ENCODE measurements at regions not wholly inside any gene's neighbourhood (a gene's known extent, or its start where the extent isn't known, plus 50 kb on each side); places are given as distances from the start of the nearest gene placed in this dataset.
"Not testable (repeated sequence)": the region's sequence is repeated elsewhere in the genome, so short reads cannot be mapped to it uniquely, and the experiment has no call there.

DNA sequence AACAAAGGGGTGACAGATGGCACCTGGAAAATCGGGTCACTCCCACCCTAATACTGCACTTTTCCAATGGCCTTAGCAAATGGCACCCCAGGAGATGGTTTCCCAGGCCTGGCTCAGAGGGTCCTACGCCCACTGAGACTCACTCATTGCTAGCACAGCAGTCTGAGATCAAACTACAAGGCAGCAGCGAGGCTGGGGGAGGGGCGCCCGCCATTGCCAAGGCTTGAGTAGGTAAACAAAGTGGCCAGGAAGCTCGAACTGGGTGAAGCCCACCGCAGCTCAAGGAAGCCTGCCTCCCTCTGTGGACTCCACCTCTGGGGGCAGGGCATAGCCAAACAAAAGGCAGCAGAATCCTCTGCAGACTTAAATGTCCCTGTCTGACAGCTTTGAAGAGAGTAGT lies 467.2 kb downstream of the EPHA7 start:
- TF ChIP-seq POLR2AphosphoS5 (IDR thresholded peaks at IDR 0.05; ENCODE audit: low read depth) = not testable (repeated sequence)
- TF ChIP-seq, protein P1, sequence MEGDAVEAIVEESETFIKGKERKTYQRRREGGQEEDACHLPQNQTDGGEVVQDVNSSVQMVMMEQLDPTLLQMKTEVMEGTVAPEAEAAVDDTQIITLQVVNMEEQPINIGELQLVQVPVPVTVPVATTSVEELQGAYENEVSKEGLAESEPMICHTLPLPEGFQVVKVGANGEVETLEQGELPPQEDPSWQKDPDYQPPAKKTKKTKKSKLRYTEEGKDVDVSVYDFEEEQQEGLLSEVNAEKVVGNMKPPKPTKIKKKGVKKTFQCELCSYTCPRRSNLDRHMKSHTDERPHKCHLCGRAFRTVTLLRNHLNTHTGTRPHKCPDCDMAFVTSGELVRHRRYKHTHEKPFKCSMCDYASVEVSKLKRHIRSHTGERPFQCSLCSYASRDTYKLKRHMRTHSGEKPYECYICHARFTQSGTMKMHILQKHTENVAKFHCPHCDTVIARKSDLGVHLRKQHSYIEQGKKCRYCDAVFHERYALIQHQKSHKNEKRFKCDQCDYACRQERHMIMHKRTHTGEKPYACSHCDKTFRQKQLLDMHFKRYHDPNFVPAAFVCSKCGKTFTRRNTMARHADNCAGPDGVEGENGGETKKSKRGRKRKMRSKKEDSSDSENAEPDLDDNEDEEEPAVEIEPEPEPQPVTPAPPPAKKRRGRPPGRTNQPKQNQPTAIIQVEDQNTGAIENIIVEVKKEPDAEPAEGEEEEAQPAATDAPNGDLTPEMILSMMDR (IDR thresholded peaks at IDR 0.05; ENCODE audit: insufficient read depth, low read length) = not testable (repeated sequence)
- TF ChIP-seq, protein P2, sequence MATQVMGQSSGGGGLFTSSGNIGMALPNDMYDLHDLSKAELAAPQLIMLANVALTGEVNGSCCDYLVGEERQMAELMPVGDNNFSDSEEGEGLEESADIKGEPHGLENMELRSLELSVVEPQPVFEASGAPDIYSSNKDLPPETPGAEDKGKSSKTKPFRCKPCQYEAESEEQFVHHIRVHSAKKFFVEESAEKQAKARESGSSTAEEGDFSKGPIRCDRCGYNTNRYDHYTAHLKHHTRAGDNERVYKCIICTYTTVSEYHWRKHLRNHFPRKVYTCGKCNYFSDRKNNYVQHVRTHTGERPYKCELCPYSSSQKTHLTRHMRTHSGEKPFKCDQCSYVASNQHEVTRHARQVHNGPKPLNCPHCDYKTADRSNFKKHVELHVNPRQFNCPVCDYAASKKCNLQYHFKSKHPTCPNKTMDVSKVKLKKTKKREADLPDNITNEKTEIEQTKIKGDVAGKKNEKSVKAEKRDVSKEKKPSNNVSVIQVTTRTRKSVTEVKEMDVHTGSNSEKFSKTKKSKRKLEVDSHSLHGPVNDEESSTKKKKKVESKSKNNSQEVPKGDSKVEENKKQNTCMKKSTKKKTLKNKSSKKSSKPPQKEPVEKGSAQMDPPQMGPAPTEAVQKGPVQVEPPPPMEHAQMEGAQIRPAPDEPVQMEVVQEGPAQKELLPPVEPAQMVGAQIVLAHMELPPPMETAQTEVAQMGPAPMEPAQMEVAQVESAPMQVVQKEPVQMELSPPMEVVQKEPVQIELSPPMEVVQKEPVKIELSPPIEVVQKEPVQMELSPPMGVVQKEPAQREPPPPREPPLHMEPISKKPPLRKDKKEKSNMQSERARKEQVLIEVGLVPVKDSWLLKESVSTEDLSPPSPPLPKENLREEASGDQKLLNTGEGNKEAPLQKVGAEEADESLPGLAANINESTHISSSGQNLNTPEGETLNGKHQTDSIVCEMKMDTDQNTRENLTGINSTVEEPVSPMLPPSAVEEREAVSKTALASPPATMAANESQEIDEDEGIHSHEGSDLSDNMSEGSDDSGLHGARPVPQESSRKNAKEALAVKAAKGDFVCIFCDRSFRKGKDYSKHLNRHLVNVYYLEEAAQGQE (IDR thresholded peaks at IDR 0.05; ENCODE audit: insufficient replicate concordance, low read depth) = not testable (repeated sequence)
